HG02840 (cell line): ENCODE measurements at regions not wholly inside any gene's neighbourhood (a gene's known extent, or its start where the extent isn't known, plus 50 kb on each side); places are given as distances from the start of the nearest gene placed in this dataset.

Experiments used
- ATAC-seq: cut with Tn5 transposase; IDR thresholded peaks from one replicate; pipeline ENCODE4 v1.9.1; 2021; ENCODE audit warnings: mild to moderate bottlenecking, moderate library complexity, moderate number of reproducible peaks; ENCODE audit not compliant: unreplicated experiment, low FRiP score

GRCh38 chr3:182722907-182723306 lies 70.4 kb upstream of the ATP11B start:
- no peak for ATAC-seq

- no peak for ATAC-seq
Measured at GRCh38 chr3:182723596-182723995, 69.7 kb upstream of the ATP11B start.

- no peak for ATAC-seq
Measured at GRCh38 chr3:182725372-182726251, 67.7 kb upstream of the ATP11B start.

- ATAC-seq, result no peak
Measured at GRCh38 chr3:182726258-182727142, 66.8 kb upstream of the ATP11B start.

GRCh38 chr3:182728238-182728637 lies 65.1 kb upstream of the ATP11B start:
- no peak for ATAC-seq

GRCh38 chr3:182729903-182730674 lies 63.2 kb upstream of the ATP11B start:
- ATAC-seq, result peak; percentile 65

GRCh38 chr3:182730675-182731042 lies 62.6 kb upstream of the ATP11B start:
- ATAC-seq, result peak; percentile 7

- no peak for ATAC-seq
Measured at GRCh38 chr3:182731764-182732163, 61.5 kb upstream of the ATP11B start.

- ATAC-seq, result no peak
Measured at GRCh38 chr3:182732232-182733015, 60.9 kb upstream of the ATP11B start.

- no peak for ATAC-seq
Measured at GRCh38 chr3:182735672-182736071, 57.6 kb upstream of the ATP11B start.

GRCh38 chr3:182737825-182738224 lies 55.5 kb upstream of the ATP11B start:
- no peak for ATAC-seq

- ATAC-seq, result no peak
Measured at GRCh38 chr3:182738583-182739411, 54.5 kb upstream of the ATP11B start.

- no peak for ATAC-seq
Measured at GRCh38 chr3:182739619-182740018, 53.7 kb upstream of the ATP11B start.

GRCh38 chr3:182740710-182741109 lies 52.6 kb upstream of the ATP11B start:
- no peak for ATAC-seq

GRCh38 chr3:182741214-182741613 lies 52.1 kb upstream of the ATP11B start:
- no peak for ATAC-seq
